Smooth muscle cell (in vitro differentiated cells): ENCODE measurements at regions not wholly inside any gene's neighbourhood (a gene's known extent, or its start where the extent isn't known, plus 50 kb on each side); places are given as distances from the start of the nearest gene placed in this dataset.

Source experiments
- DNase-seq: peaks from one replicate; lab custom pipeline; 2025; ENCODE audit not compliant: unreplicated experiment; lab: John Stamatoyannopoulos, UW
- H2AFZ ChIP-seq: fragments of 200-600 bp; sonication (generic); 2 replicates; pipeline ENCODE4 v1.6.0; 2016; ENCODE audit warnings: antibody characterized with exemption, low read depth, mild to moderate bottlenecking
- H3F3A ChIP-seq: fragments of 200-600 bp; sonication (generic); 2 replicates; pipeline ENCODE4 v1.6.0; 2017; ENCODE audit warnings: antibody characterized with exemption, low read depth
- H3K27ac ChIP-seq: fragments of 200-600 bp; sonication (generic); 2 replicates; pipeline ENCODE4 v1.5.1; 2016; ENCODE audit warnings: low read depth, mild to moderate bottlenecking
- H3K27me3 ChIP-seq: fragments of 200-600 bp; sonication (generic); 2 replicates; pipeline ENCODE4 v1.6.1; 2016; ENCODE audit warnings: low read depth, mild to moderate bottlenecking
- H3K36me3 ChIP-seq: fragments of 200-600 bp; sonication (generic); 2 replicates; pipeline ENCODE4 v1.5.1; 2016; ENCODE audit warnings: low read depth
- H3K4me1 ChIP-seq: fragments of 200-600 bp; sonication (generic); 2 replicates; pipeline ENCODE4 v1.5.1; 2016; ENCODE audit warnings: low read depth
- H3K4me2 ChIP-seq: fragments of 200-600 bp; sonication (generic); 2 replicates; pipeline ENCODE4 v1.6.0; 2016; ENCODE audit warnings: mild to moderate bottlenecking
- H3K4me3 ChIP-seq: fragments of 200-600 bp; sonication (generic); 2 replicates; pipeline ENCODE4 v1.5.1; 2016; ENCODE audit warnings: mild to moderate bottlenecking
- H3K79me2 ChIP-seq: fragments of 200-600 bp; sonication (generic); 2 replicates; pipeline ENCODE4 v1.6.0; 2016; ENCODE audit warnings: low read depth, mild to moderate bottlenecking
- H3K9ac ChIP-seq: fragments of 200-600 bp; sonication (generic); 2 replicates; pipeline ENCODE4 v1.6.0; 2016; ENCODE audit warnings: low read depth
- H3K9me3 ChIP-seq: fragments of 200-600 bp; sonication (generic); replicated peaks from 2 replicates; pipeline ENCODE4 v1.5.1; 2016; ENCODE audit warnings: low read depth
- H4K20me1 ChIP-seq: fragments of 200-600 bp; sonication (generic); 2 replicates; pipeline ENCODE4 v1.6.0; 2016; ENCODE audit warnings: low read depth
- WGBS: methylation state at CpG from one replicate; pipeline ENCODE4 v1.1.7; 2016; ENCODE audit warnings: low lambda C conversion rate; 5-methylcytosine and 5-hydroxymethylcytosine counted together
- TF ChIP-seq, protein P1 (sequence below): fragments of 200-600 bp; sonication (generic); IDR thresholded peaks from 2 replicates; pipeline ENCODE4 v1.5.1; 2017; ENCODE audit warnings: borderline replicate concordance, mild to moderate bottlenecking, antibody characterized with exemption; ENCODE audit not compliant: insufficient read depth, poor library complexity, severe bottlenecking

GRCh38 chr22:25492162-25492561, 72.3 kb upstream of the GRK3 start:
- Histone ChIP-seq H3K79me2 (no peaks in the 10 kb centered on the region), H3F3A (no peaks in the 10 kb centered on the region), H3K27me3 (no peaks in the 10 kb centered on the region), H2AFZ (no peak overlapping the region), H3K9ac (no peak overlapping the region), H4K20me1 (peaks cover 40% of the 10 kb centered on the region), H3K4me3 (no peak overlapping the region), H3K36me3 (no peaks in the 10 kb centered on the region), H3K9me3 (no peaks in the 10 kb centered on the region), H3K4me2 (no peak overlapping the region), H3K27ac (no peak overlapping the region), H3K4me1 (no peaks in the 10 kb centered on the region)
- no peak for DNase-seq
- TF ChIP-seq, protein P1, sequence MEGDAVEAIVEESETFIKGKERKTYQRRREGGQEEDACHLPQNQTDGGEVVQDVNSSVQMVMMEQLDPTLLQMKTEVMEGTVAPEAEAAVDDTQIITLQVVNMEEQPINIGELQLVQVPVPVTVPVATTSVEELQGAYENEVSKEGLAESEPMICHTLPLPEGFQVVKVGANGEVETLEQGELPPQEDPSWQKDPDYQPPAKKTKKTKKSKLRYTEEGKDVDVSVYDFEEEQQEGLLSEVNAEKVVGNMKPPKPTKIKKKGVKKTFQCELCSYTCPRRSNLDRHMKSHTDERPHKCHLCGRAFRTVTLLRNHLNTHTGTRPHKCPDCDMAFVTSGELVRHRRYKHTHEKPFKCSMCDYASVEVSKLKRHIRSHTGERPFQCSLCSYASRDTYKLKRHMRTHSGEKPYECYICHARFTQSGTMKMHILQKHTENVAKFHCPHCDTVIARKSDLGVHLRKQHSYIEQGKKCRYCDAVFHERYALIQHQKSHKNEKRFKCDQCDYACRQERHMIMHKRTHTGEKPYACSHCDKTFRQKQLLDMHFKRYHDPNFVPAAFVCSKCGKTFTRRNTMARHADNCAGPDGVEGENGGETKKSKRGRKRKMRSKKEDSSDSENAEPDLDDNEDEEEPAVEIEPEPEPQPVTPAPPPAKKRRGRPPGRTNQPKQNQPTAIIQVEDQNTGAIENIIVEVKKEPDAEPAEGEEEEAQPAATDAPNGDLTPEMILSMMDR, result no peak

DNA sequence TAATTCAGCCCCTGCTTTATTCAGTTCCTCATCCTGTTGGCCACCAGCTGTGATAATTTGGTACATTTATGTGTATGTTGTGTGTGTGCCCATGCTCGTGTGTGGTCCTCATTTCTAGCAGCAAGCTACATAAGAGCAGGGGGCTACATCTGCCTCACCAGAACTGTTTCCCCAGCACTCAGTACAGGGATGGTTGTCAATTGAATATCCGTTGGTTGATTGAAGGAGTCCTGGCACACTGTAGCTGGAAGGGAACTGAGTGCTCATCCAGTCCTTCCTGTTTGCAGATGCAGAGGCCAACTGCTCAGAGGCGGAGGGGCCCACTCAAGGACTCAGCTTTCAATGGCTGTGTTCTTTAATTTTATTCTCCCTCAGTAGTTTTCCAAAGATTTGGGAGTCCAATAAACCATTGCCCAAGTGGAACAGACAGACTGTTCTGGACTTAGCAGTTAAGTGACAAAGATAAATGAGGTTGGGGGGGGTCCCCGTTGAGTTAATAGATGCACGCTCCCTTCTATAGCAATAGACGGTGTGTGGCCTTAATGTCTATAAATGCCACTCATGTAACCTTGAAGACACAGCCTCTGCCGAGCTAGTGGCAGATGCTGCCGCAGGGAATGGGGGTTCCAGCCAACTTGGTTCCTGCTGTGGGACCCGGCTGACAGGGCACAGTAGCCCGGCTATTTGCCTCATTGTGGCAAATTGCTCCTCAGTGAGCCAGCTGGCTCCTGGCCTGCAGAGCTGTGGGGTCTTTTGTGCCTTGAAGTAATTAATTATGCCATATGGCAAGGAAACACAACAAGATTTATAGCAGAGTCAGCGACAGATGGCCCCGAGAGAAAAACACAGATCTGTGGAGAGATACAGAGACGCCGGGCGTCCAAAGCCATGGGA, 71.4 kb upstream of the GRK3 start:
- Histone ChIP-seq H3K4me3 (no peak overlapping the region), H3K27ac (no peak overlapping the region), H3F3A (no peaks in the 10 kb centered on the region), H3K9ac (no peak overlapping the region), H3K79me2 (no peaks in the 10 kb centered on the region), H3K36me3 (no peaks in the 10 kb centered on the region), H3K27me3 (no peaks in the 10 kb centered on the region), H4K20me1 (peaks cover 44% of the 10 kb centered on the region), H3K4me2 (no peak overlapping the region), H3K9me3 (no peaks in the 10 kb centered on the region), H3K4me1 (no peaks in the 10 kb centered on the region), H2AFZ (no peak overlapping the region)
- 70% methylated on average over 15 of the region's 15 CpGs for WGBS
- DNase-seq, result no peak
- TF ChIP-seq, protein P1, result no peak

- H3K79me2 ChIP-seq, result no peaks in the 10 kb centered on the region
- no peak overlapping the region for H3K4me2 ChIP-seq
- H3F3A ChIP-seq, result no peaks in the 10 kb centered on the region
- no peak overlapping the region for H3K4me3 ChIP-seq
- no peak overlapping the region for H3K27ac ChIP-seq
- H3K9ac ChIP-seq, result no peak overlapping the region
- H2AFZ ChIP-seq, result no peak overlapping the region
- no peaks in the 10 kb centered on the region for H3K27me3 ChIP-seq
- no peak for DNase-seq
- TF ChIP-seq, protein P1, result no peak
- no peaks in the 10 kb centered on the region for H3K36me3 ChIP-seq
- no peaks in the 10 kb centered on the region for H3K4me1 ChIP-seq
- peaks cover 44% of the 10 kb centered on the region for H4K20me1 ChIP-seq
- WGBS, result 75% methylated on average over 3 of the region's 4 CpGs
- no peaks in the 10 kb centered on the region for H3K9me3 ChIP-seq
These were observed 70.7 kb upstream of the GRK3 start for GRCh38 chr22:25493794-25494193.

DNA sequence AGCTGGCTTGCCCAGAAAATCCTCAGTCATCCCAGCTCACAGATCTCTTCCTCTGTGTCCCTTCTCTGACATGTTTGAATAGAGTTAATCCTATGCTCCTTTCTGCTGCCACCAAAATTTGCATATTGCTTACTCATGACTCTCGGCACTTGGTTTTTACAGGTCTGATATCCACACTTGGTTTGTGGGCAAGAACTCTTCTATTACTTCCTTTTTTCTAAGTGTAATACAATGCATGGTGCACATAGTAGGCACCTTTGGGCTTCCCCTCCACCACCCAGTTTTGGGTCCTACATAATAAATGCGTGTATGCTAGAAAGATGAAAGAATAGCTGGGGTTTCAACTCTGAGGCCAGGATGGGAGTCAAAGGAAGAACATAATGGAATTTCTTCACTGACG, 69.7 kb upstream of the GRK3 start:
- no peaks in the 10 kb centered on the region for H3F3A ChIP-seq
- peaks cover 37% of the 10 kb centered on the region for H4K20me1 ChIP-seq
- DNase-seq, result no peak
- no peak overlapping the region for H3K27ac ChIP-seq
- no peak overlapping the region for H3K4me3 ChIP-seq
- TF ChIP-seq, protein P1, result no peak
- 77% methylated on average over 3 of the region's 3 CpGs for WGBS
- no peaks in the 10 kb centered on the region for H3K27me3 ChIP-seq
- no peaks in the 10 kb centered on the region for H3K9me3 ChIP-seq
- no peaks in the 10 kb centered on the region for H3K79me2 ChIP-seq
- H3K9ac ChIP-seq, result no peak overlapping the region
- H3K36me3 ChIP-seq, result no peaks in the 10 kb centered on the region
- H3K4me2 ChIP-seq, result no peak overlapping the region
- H3K4me1 ChIP-seq, result no peaks in the 10 kb centered on the region
- H2AFZ ChIP-seq, result no peak overlapping the region
